GM12878 (cell line): ENCODE measurements at regions not wholly inside any gene's neighbourhood (a gene's known extent, or its start where the extent isn't known, plus 50 kb on each side); places are given as distances from the start of the nearest gene placed in this dataset.

ENCODE experiments used
- ATAC-seq: fragments of 200-7000 bp; cut with Tn5 transposase; 3 replicates; pipeline ENCODE4 v1.9.1; 2020; ENCODE audit warnings: mild to moderate bottlenecking, moderate library complexity
- BruUV-seq: library from RNA; stranded (reverse); fragments of 400-500 nt; replicated peaks from 2 replicates; lab custom pipeline; 2021; lab: Mats Ljungman, UMichigan
- CTCF ChIA-PET: fragments of 300-600 bp; sonication (Branson Sonifier 250); formaldehyde crosslinking; extraction: SDS; loops from one replicate; lab custom pipeline; 2021; ENCODE audit warnings: inconsistent platforms; lab: Yijun Ruan, JAX
- POLR2A ChIA-PET: fragments of 350-600 bp; formaldehyde crosslinking; extraction: SDS; loops from one replicate; lab custom pipeline; 2021; ENCODE audit warnings: inconsistent platforms; lab: Charles Lee
- RAD21 ChIA-PET: fragments of 300-600 bp; sonication (Branson Sonifier 250); formaldehyde crosslinking; loops from one replicate; lab custom pipeline; 2023; ENCODE audit warnings: antibody characterized with exemption; ENCODE audit not compliant: unreplicated experiment; lab: Charles Lee
- SMC1A ChIA-PET: fragments of 300-600 bp; sonication (Branson Sonifier 250); formaldehyde crosslinking; loops from one replicate; lab custom pipeline; 2023; ENCODE audit not compliant: unreplicated experiment, uncharacterized antibody; lab: Charles Lee
- DNase-seq: peaks from one replicate; pipeline ENCODE4 v3.0.0-alpha.2; 2011; ENCODE audit warnings: low read depth, low spot score
- FAIRE-seq: peaks from 3 replicates; lab custom pipeline; 2011; peaks lifted over from hg19 to GRCh38; lab: Jason Lieb, UNC
- H2AFZ ChIP-seq: 2 replicates; pipeline ENCODE4 v1.6.0; 2011; ENCODE audit warnings: low read depth, low read length, control low read depth; ENCODE audit not compliant: control insufficient read depth
- H3K27ac ChIP-seq: 2 replicates; pipeline ENCODE4 v1.5.1; 2011; ENCODE audit warnings: control low read depth; ENCODE audit not compliant: control insufficient read depth, insufficient read depth
- H3K27me3 ChIP-seq, 2 experiments: replicated peaks in 1 of 2; 2 replicates each; pipeline versions ENCODE4 v1.6.0 to v1.6.1; 2011; ENCODE audit warnings: low read length in 1 of 2; ENCODE audit not compliant: control insufficient read depth in 2 of 2, insufficient read depth in 2 of 2
- H3K36me3 ChIP-seq, 2 experiments: 2 replicates each; pipeline ENCODE4 v1.5.1; 2011; ENCODE audit warnings: low read length in 1 of 2; ENCODE audit not compliant: control insufficient read depth in 2 of 2, insufficient read depth in 2 of 2
- H3K4me1 ChIP-seq: 2 replicates; pipeline ENCODE4 v1.6.1; 2011; ENCODE audit warnings: mild to moderate bottlenecking, low read length, moderate library complexity, mixed read lengths; ENCODE audit not compliant: control insufficient read depth, insufficient read depth
- H3K4me2 ChIP-seq: 2 replicates; pipeline ENCODE4 v1.6.0; 2011; ENCODE audit warnings: control low read depth; ENCODE audit not compliant: control insufficient read depth, insufficient read depth
- H3K4me3 ChIP-seq: fragments of 200-600 bp; sonication (generic); 2 replicates; pipeline ENCODE4 v1.5.1; 2016
- H3K79me2 ChIP-seq: 2 replicates; pipeline ENCODE4 v1.6.0; 2011; ENCODE audit warnings: low read length; ENCODE audit not compliant: control insufficient read depth, insufficient read depth
- H3K9ac ChIP-seq: 2 replicates; pipeline ENCODE4 v1.8.0; 2011; ENCODE audit warnings: low read length, control low read depth, mixed read lengths; ENCODE audit not compliant: control insufficient read depth, insufficient read depth
- H3K9me3 ChIP-seq: replicated peaks from 3 replicates; pipeline ENCODE4 v1.5.1; 2011; ENCODE audit warnings: mild to moderate bottlenecking, low read length; ENCODE audit not compliant: control insufficient read depth, insufficient read depth
- H4K20me1 ChIP-seq: 2 replicates; pipeline ENCODE4 v1.6.0; 2011; ENCODE audit not compliant: control insufficient read depth, insufficient read depth
- ETV6 ChIP-seq, 2 experiments: fragments of 450-650 bp in 1 of 2; IDR thresholded peaks in 1 of 2; conservative IDR thresholded peaks in 1 of 2; 2 replicates each; pipeline ENCODE4 v1.6.1; 2014; ENCODE audit warnings: antibody characterized with exemption in 1 of 2, borderline replicate concordance in 1 of 2, low read depth in 1 of 2, mild to moderate bottlenecking in 1 of 2, moderate library complexity in 1 of 2
- NFYB ChIP-seq: IDR thresholded peaks from 2 replicates; pipeline ENCODE4 v1.6.1; 2011; ENCODE audit warnings: low read depth, mild to moderate bottlenecking, low read length, improper control_type of control experiment, moderate library complexity; ENCODE audit not compliant: insufficient read depth
- PAX5 ChIP-seq: IDR thresholded peaks from 2 replicates; pipeline ENCODE4 v1.6.1; 2011; ENCODE audit warnings: low read depth, low read length, borderline replicate concordance
- REST ChIP-seq: IDR thresholded peaks from 2 replicates; pipeline ENCODE4 v1.6.1; 2012; ENCODE audit warnings: mild to moderate bottlenecking, low read depth, low read length
- SRF ChIP-seq, 2 experiments: IDR thresholded peaks; 2 replicates each; pipeline ENCODE4 v1.6.1; 2011; ENCODE audit warnings: low read depth in 2 of 2, low read length in 2 of 2, mild to moderate bottlenecking in 1 of 2, moderate library complexity in 1 of 2
- TCF12 ChIP-seq: IDR thresholded peaks from 2 replicates; pipeline ENCODE4 v1.6.1; 2011; ENCODE audit warnings: low read depth, mild to moderate bottlenecking, low read length
- ZSCAN29 ChIP-seq: fragments of 450-650 bp; IDR thresholded peaks from 2 replicates; pipeline ENCODE4 v1.6.1; 2017; ENCODE audit warnings: mild to moderate bottlenecking, moderate library complexity
- WGBS: methylation state at CpG from one replicate; pipeline ENCODE4 v1.1.6; 2016; ENCODE audit warnings: low lambda C conversion rate; ENCODE audit not compliant: insufficient replicate concordance, insufficient coverage; ENCODE audit errors: missing lambda C conversion rate; 5-methylcytosine and 5-hydroxymethylcytosine counted together
- in situ Hi-C: fragments of 300-500 bp; cut with MboI; formaldehyde crosslinking; loops from 9 replicates; pipeline ENCODE4 v1.14.3; 2018; ENCODE audit warnings: mixed read lengths
- intact Hi-C: fragments of 100-400 bp; cut with micrococcal nuclease; formaldehyde crosslinking; loops from one replicate; pipeline ENCODE4 v1.14.2; 2022; ENCODE audit not compliant: unreplicated experiment

- Histone ChIP-seq H3K4me2 (no peak overlapping the region), H3K9me3 (peaks cover 13% of the 10 kb centered on the region), H3K9ac (no peak overlapping the region), H3K27ac (peak overlapping the region; percentile 96; the same call in 1 of the 2 replicates), H3K79me2 (no peaks in the 10 kb centered on the region), H3K4me1 (peaks cover 52% of the 10 kb centered on the region), H3K36me3 (no peaks in the 10 kb centered on the region), H4K20me1 (no peaks in the 10 kb centered on the region), H3K4me3 (no peak overlapping the region), H2AFZ (no peak overlapping the region; the same call in 1 of the 2 replicates), H3K27me3 (no peaks in the 10 kb centered on the region)
- intact Hi-C loops, result no loop called here
- WGBS, result 77% methylated on average over 3 of the region's 3 CpGs
- no peak for FAIRE-seq
- ChIA-PET CTCF (interaction anchor here (0.6 to 7.3 kb wide), 4 partner anchors 32 to 203 kb away, joined by 3 to 87 read pairs (median 7); partner anchors contain the start of gene BOD1), SMC1A (interaction anchor here (0.8 to 19.8 kb wide), 17 partner anchors 10 to 202 kb away, joined by 3 to 283 read pairs (median 7); partner anchors contain the start of gene CPEB4), RAD21 (interaction anchor here (1.5 to 15.3 kb wide), 4 partner anchors 31 to 190 kb away, joined by 4 to 395 read pairs (median 78); partner anchors contain the start of gene CPEB4), POLR2A (interaction anchor here (15.5 kb wide), 1 partner anchor 71 kb away, joined by 240 read pairs; the partner anchor contains the start of gene CPEB4)
- ATAC-seq, result no peak
- TF ChIP-seq ETV6 (conservative IDR thresholded peaks at IDR 0.05 in 1 of 2, IDR thresholded peaks at IDR 0.05 in 1 of 2; ENCODE audit: borderline replicate concordance in 1 of 2, low read depth in 1 of 2) (no peak), ZSCAN29 (no peak), NFYB (peak; percentile 62), SRF (IDR thresholded peaks at IDR 0.05; ENCODE audit: low read depth in 2 of 2, low read length in 2 of 2) (0 out of 4 replicates have a peak, but pooled peaks of 1 of the 2 experiments have one; percentile 39), TCF12 (no peak), PAX5 (no peak), REST (no peak)
- DNase-seq, result no peak
- BruUV-seq, result no TSS peak
- in situ Hi-C loops, result no loop called here
These were observed 68.6 kb upstream of the CPEB4 start for GRCh38 chr5:173819521-173819920.
